ENCODE measurements at regions not wholly inside any gene's neighbourhood (a gene's known extent, or its start where the extent isn't known, plus 50 kb on each side); places are given as distances from the start of the nearest gene placed in this dataset.

DNA sequence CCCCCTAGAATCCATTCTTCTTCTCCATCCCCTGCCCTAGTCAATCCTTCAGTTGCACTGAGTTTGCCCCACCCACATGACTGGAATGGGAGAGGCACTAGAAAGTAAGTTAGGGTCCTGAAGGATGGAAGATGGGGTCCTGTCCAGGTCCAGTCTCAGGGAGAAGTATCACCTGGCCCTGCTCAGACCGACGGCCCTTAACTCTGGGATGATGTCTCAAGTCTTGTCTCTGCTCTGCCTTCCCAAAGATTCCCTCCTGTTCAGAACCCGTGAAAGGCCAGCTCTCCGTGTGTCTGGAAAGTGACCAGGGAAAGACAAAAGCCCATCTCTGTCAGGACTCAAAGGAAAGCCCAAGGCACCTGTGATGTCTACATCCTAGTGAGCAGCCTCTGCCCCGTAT is 88.8 kb downstream of the OAT start:
- TF ChIP-seq EZH2 (IDR thresholded peaks at IDR 0.05): no peak
- TF ChIP-seq, protein P1, sequence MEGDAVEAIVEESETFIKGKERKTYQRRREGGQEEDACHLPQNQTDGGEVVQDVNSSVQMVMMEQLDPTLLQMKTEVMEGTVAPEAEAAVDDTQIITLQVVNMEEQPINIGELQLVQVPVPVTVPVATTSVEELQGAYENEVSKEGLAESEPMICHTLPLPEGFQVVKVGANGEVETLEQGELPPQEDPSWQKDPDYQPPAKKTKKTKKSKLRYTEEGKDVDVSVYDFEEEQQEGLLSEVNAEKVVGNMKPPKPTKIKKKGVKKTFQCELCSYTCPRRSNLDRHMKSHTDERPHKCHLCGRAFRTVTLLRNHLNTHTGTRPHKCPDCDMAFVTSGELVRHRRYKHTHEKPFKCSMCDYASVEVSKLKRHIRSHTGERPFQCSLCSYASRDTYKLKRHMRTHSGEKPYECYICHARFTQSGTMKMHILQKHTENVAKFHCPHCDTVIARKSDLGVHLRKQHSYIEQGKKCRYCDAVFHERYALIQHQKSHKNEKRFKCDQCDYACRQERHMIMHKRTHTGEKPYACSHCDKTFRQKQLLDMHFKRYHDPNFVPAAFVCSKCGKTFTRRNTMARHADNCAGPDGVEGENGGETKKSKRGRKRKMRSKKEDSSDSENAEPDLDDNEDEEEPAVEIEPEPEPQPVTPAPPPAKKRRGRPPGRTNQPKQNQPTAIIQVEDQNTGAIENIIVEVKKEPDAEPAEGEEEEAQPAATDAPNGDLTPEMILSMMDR (IDR thresholded peaks at IDR 0.05): no peak
